NCI-H510A treated with DMSO at 0.1 percent for 48 hours (cell line): ENCODE measurements at regions not wholly inside any gene's neighbourhood (a gene's known extent, or its start where the extent isn't known, plus 50 kb on each side); places are given as distances from the start of the nearest gene placed in this dataset.

Experiments used
- DNase-seq: peaks from one replicate; lab custom pipeline; 2025; lab: John Stamatoyannopoulos, UW

DNA sequence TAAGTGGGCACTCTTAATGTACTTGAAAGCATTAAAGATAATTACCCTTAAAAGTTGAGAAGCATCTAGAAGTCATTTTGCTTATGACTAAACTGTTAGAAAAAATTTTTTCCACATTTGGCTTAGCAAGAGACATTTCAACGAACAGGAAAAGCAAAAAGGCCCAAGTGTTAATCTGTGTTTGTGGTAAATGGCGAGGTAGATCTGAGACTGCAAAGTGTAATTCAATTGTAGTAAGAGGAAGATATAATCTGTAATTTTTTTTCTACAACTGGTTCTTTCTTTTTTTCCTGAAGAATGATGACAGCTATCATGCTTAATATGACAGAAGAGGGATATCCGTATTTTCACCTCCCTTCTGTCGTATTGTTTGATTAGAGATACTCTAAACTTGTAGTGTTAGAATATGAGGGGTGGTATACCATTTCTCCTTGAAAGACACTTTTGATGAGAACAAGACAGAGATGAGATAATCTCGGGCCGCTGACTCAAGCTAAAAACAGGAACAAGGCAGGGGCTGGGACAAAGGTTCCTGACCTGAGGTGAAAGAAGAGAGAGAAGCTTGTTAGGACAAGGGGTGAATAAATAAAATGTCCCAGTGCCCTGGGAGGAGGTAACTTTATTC, 459.3 kb upstream of the ZNF608 start:
- DNase-seq: no peak

GRCh38 chr5:125207856-125208255, 461.4 kb upstream of the ZNF608 start:
- no peak for DNase-seq

DNA sequence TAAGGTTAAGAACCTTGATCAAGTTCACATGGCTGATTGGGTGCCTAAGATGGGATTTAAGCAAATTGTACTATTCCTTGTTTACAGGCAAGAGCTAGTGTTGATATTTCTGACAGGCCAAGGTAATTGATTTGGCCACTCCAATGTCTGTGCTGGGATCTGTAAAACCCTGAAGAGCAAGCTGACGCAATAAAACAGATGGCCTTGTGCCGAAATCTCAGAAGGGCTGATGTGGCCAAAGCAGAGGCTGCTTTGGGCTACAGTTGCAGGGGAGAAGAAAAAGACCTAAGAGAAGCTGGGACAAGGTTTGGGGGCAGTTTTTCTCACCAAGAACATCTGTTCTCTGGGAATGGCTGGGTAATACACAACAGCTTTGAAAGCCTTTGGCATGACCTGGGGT, 463.2 kb upstream of the ZNF608 start:
- DNase-seq: no peak

DNA sequence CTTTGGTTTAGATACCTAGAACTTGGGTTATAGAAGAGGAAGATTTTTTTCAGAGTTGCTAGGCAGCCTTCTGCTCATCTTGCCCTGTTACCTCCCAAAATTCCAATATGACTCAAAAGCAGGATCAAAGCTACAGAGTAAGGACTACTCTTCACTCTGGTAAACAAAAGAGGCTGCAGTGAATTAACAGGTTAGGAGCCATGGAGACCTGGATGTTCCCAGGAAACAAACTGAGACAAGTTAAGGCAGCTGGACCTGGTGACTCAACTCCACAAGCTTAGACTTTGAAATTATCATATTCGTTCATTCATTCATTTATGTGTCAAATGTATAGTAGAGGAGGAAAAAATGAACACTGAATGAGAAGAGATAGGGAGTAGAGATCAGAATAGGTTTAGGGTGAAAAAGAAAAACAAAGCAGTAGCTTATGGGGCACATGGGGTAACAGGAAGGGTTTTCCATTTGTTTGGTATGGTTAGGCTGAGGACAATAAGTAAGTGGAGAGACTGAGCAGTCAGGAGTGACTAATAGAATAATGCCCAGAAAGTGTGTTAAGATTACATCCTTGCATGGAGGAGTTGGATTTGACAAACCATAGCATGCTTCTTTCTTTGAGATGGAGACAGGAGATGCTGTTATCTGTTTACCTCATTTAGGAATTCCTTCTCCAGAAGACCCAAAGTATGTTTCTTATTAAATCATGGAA, 464.0 kb upstream of the ZNF608 start:
- no peak for DNase-seq

DNA sequence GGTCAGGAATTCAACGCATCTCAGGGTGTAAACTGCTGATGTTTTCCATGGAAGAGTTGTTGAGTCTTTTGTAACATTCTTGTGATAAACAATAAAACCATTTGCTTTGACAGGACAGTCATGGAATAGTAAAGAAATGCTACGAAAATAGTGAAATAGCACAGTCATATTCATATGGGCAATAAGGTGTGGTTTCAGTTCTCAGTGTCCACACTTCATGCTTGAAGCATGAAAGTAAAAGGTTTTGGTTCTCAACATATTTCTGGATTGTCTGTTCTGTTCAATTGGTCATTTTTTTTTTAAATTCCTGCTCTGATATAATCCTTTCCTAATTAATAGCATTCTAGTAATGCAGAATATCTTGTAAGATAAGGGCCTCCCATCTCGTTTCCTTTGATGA, 467.6 kb upstream of the ZNF608 start:
- no peak for DNase-seq

GRCh38 chr5:125215593-125215992, 469.2 kb upstream of the ZNF608 start:
- no peak for DNase-seq

DNA sequence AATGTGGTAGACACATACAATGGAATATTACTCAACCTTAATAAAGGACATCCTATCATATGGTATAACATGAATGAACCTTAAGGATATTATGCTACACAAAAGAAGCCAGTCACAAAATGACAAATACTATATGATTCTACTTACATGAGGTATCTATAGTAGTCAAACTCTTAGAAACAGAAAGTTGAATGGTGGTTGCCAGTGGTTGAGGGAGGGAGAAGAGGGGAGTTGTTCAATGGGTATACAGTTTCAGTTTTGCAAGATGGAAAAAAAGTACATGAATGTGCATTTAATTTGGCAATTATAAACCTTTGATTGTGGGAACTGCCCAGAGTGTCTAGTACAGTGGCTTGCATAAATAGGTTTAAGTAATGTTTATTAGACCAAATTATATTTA, 473.3 kb upstream of the ZNF608 start:
- DNase-seq: no peak

GRCh38 chr5:125220284-125220683, 473.8 kb upstream of the ZNF608 start:
- DNase-seq: no peak

DNA sequence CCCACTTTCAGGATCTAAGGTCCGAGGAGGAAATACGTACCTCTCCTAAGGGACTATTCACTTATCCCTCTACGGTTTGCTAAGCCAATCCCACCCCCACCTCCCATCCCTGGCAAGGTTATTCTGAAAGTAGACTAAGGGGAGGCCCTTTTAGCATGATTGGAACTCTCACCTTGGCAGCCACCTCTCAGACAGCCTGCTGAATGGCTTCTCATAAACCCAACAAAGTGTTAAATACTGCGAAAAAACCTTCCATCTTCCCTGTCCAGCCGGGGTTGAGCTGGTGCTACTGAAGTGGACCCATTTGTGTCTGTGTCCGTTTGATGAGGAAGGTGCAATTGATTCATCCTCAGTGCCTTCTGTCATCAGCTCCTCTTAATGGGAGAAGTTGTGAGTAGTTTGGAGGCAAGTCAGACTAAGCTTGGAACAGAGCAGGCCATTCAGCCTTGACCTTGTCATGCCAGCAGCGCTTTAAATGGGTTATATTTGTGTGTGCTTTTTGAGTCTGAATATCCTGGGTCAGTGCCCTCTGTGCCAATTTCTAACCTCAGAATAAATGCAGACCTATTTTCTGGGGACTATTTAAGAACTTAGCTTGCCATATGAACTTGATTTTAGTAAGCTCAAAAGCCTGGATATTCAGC, 476.3 kb upstream of the ZNF608 start:
- DNase-seq: no peak

DNA sequence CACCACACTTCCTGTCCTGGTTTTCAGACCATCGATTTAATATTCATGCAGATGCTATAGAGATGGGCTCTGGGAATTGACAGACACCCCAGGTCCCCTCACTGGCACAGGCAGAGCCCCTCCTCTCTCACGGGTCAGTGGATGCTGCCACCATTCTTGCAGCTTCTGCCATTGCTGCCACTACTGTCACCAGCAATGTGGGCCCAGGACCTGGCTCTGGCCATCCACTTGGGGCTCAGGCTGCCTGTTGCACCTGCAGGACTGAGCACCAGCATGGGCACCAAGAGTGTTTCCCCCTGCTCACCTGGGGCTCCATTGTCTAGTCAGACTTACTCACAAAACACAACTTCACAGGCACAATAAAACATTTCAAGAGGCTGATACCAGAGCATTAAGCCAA, 479.0 kb upstream of the ZNF608 start:
- DNase-seq: no peak

GRCh38 chr5:125226825-125227224, 480.4 kb upstream of the ZNF608 start:
- DNase-seq: no peak

GRCh38 chr5:125227333-125228095, 481.1 kb upstream of the ZNF608 start:
- no peak for DNase-seq

DNA sequence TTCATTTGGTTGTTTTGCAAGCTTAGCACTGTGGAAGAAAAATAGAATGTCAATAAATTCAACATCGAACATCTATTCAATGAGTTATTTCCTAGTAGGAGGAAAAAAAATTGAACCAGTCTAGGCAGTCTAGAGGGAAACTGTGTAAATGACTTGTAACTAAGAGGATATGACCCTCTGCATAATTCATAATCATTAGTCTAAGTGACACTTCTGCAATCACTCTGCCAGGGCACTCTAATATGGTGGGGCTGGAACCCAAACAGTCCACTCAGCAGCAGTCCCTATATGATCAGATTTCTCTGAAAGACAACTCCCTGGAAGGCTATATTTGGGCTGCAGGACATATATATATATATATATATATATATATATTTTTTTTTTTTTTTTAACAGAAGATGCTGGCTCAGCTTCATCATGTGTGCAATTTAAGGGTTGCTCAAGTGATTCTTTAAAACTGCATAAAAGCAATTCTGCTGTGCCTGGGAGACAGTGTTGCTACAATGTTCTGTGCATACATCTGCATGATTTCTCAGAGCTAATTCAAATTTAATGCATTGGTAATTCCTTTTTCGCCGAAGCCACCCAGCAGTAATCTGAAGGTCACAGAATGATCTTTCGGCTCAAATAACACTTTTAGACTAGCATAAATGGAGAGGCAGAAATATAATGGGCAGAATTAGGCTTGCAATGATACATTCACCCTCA, 482.1 kb upstream of the ZNF608 start:
- DNase-seq: no peak

- no peak for DNase-seq
These were observed 483.1 kb upstream of the ZNF608 start for GRCh38 chr5:125229556-125229955.

DNA sequence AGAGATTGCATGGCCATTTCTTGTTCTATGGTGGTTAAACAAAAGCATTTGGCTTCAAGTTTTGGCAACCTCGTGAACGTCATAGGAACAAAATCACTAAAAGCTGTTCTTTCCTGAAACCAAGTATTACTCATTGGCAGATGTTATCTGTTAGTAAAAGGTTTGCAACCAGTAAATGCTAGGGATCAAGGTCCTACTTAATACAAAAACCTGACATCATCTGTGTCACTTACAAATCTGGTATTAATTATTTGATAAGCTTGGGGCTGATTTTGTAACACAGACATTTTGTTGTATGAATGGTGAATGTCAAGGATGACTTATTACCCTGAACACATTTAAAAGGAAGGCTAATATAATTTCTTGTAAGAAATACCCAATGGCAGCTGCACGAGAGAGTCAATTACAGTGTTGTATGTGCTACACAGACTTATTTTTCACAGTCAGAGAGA, 486.4 kb upstream of the ZNF608 start:
- DNase-seq: no peak

DNA sequence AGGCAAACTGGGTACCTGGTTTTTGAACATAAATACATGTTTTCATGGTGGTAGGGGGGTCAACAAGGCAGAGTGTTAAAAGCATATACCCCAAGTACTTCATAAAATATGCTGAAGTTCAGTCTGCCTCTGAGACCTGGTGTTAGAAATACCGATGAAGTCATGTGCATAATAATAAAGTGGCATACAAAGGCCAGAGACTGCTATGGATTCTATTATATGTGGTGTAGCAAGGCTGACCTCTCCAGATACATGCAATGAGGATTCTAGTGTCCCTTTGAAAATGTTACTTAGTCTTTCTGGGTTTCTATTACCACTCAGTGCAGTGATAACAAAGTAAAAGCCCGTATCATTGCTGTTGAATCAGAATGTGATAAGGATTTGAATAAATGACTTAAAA, 487.5 kb upstream of the ZNF608 start:
- no peak for DNase-seq

GRCh38 chr5:125236007-125236406, 489.6 kb upstream of the ZNF608 start:
- no peak for DNase-seq

DNA sequence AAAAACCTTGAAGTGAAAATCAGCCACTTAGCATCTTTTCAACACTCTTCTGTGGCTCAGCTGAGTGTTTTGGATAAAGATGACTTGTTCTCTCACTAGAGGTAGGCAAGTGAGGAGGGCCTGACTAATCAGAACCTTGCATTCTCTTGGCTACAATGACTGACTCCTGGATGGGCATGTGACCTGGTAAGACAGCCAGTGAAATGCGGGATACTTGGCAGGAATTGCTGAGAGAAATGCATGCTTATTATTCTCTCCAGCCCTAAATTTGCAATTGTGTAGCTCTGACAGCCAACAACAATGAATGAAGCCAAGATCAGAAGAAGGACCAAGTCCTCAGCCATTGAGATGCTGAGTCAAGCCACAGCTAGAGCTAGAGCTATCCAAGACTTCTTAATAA, 490.5 kb upstream of the ZNF608 start:
- no peak for DNase-seq

DNA sequence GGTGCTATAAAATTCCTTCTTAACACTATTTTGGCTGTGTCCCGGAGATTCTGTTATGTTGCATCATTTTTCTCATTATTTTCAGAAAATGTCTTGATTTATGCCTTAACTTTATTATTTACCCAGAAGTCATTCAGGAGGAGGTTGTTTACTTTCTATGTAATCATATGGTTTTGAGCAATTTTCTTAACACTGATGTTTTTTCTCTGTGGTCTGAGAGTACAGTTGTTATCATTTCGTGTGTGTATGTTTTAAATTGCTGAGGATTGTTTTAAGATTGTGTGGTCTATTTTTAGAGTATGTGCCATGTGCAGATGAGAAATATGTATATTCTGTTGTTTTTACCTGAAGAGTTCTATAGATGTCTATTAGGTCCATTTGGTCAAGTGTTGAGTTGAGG, 498.1 kb upstream of the ZNF608 start:
- DNase-seq: no peak

DNA sequence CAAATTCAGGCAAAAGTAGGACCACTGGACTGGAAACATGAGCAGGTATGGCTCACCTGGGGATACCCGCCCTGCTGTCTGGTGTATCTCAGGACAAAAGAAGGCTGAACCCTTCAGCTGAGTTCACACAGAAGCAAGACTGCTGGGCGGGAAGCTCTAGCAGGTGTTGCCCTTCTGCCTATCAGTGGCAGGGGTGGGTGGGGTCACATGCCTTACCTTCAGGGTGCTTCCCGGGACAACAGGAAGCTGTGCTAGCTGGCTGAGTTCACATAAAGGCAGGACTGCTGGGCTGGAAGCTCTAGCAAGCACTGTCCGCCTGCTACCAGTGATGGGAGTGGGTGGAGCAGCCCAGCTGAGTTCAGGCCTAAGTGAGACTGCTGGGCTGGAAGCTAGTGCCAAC, 498.8 kb upstream of the ZNF608 start:
- no peak for DNase-seq

DNA sequence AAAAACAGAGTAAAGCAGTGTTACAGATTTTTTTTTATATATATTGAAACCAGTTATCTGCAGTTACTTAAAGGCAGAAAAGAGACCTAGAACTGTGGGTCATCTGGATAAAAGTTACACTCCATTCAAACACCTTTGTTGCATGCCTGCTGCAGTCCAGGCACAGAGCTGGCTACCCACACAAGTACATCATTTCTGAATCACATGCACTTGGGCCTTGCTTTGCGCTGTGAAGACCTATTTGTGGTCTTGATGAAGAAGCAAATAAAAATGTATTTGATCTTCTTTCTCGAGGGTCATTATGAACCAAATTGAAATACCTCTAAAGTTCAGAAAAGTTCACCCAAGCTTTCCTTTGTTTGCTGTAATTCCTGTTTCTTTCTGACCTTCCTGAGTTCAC, 503.0 kb upstream of the ZNF608 start:
- DNase-seq: no peak

DNA sequence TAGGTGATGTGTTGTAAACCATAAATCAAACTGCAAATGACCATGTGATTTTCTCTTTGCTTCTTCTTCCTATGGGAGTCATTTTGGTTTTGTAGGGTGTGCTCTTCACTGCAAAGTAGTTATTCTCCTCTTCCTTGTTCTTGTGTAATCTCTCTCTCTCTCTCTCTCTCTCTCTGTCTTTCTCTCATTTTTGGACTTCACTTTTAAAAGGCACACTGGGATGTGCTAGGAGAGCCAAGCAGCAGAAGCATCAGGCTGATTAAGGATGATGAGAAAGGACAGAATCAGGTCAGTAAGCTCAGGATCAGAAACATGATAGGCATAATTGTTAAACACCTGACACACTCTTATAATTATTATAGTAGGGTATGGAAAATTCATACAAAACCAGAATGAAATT, 505.3 kb upstream of the ZNF608 start:
- DNase-seq: no peak
